ENCODE measurements at regions not wholly inside any gene's neighbourhood (a gene's known extent, or its start where the extent isn't known, plus 50 kb on each side); places are given as distances from the start of the nearest gene placed in this dataset.

- DNase-seq (ENCODE audit: extremely low read depth, low read depth): no peak
- peak; percentile 18 for TF ChIP-seq CTCF (IDR thresholded peaks at IDR 0.05; ENCODE audit: low read depth, low read length)
Observed at GRCh38 chr11:80155412-80156017, 714.7 kb upstream of the TENM4 start.

- TF ChIP-seq CTCF (IDR thresholded peaks at IDR 0.05; ENCODE audit: low read depth, low read length): no peak
- no peak for DNase-seq (ENCODE audit: extremely low read depth, low read depth)
Observed at GRCh38 chr11:80146232-80146631, 705.4 kb upstream of the TENM4 start.

GRCh38 chr11:80144897-80145594 lies 704.2 kb upstream of the TENM4 start:
- no peak for DNase-seq (ENCODE audit: extremely low read depth, low read depth)

GRCh38 chr11:80136991-80137390 lies 696.2 kb upstream of the TENM4 start:
- no peak for DNase-seq (ENCODE audit: extremely low read depth, low read depth)
- TF ChIP-seq CTCF (IDR thresholded peaks at IDR 0.05; ENCODE audit: low read depth, low read length): no peak

More at GRCh38 chr11:80144897-80145594, 704.2 kb upstream of the TENM4 start:
- TF ChIP-seq CTCF (IDR thresholded peaks at IDR 0.05; ENCODE audit: low read depth, low read length): no peak

- no peak for TF ChIP-seq CTCF (IDR thresholded peaks at IDR 0.05; ENCODE audit: low read depth, low read length)
- no peak for DNase-seq (ENCODE audit: extremely low read depth, low read depth)
Observed at GRCh38 chr11:80129396-80129795, 688.6 kb upstream of the TENM4 start.

- no peak for DNase-seq (ENCODE audit: extremely low read depth, low read depth)
- TF ChIP-seq CTCF (IDR thresholded peaks at IDR 0.05; ENCODE audit: low read depth, low read length): no peak
Observed at GRCh38 chr11:80122211-80122610, 681.4 kb upstream of the TENM4 start.

- TF ChIP-seq CTCF (IDR thresholded peaks at IDR 0.05; ENCODE audit: low read depth, low read length): no peak
- DNase-seq (ENCODE audit: extremely low read depth, low read depth): no peak
Observed at GRCh38 chr11:80118073-80118472, 677.2 kb upstream of the TENM4 start.

All from AG09319 (cell line).